GM12878 (cell line): ENCODE measurements at regions not wholly inside any gene's neighbourhood (a gene's known extent, or its start where the extent isn't known, plus 50 kb on each side); places are given as distances from the start of the nearest gene placed in this dataset.

Source experiments
- ATAC-seq: fragments of 200-7000 bp; cut with Tn5 transposase; 3 replicates; pipeline ENCODE4 v1.9.1; 2020; ENCODE audit warnings: mild to moderate bottlenecking, moderate library complexity
- BruUV-seq: library from RNA; stranded (reverse); fragments of 400-500 nt; replicated peaks from 2 replicates; lab custom pipeline; 2021; lab: Mats Ljungman, UMichigan
- CTCF ChIA-PET: fragments of 300-600 bp; sonication (Branson Sonifier 250); formaldehyde crosslinking; extraction: SDS; loops from one replicate; lab custom pipeline; 2021; ENCODE audit warnings: inconsistent platforms; lab: Yijun Ruan, JAX
- POLR2A ChIA-PET: fragments of 350-600 bp; formaldehyde crosslinking; extraction: SDS; loops from one replicate; lab custom pipeline; 2021; ENCODE audit warnings: inconsistent platforms; lab: Charles Lee
- RAD21 ChIA-PET: fragments of 300-600 bp; sonication (Branson Sonifier 250); formaldehyde crosslinking; loops from one replicate; lab custom pipeline; 2023; ENCODE audit warnings: antibody characterized with exemption; ENCODE audit not compliant: unreplicated experiment; lab: Charles Lee
- SMC1A ChIA-PET: fragments of 300-600 bp; sonication (Branson Sonifier 250); formaldehyde crosslinking; loops from one replicate; lab custom pipeline; 2023; ENCODE audit not compliant: unreplicated experiment, uncharacterized antibody; lab: Charles Lee
- DNase-seq: peaks from one replicate; pipeline ENCODE4 v3.0.0-alpha.2; 2011; ENCODE audit warnings: low read depth, low spot score
- FAIRE-seq: peaks from 3 replicates; lab custom pipeline; 2011; peaks lifted over from hg19 to GRCh38; lab: Jason Lieb, UNC
- H2AFZ ChIP-seq: 2 replicates; pipeline ENCODE4 v1.6.0; 2011; ENCODE audit warnings: low read depth, low read length, control low read depth; ENCODE audit not compliant: control insufficient read depth
- H3K27ac ChIP-seq: 2 replicates; pipeline ENCODE4 v1.5.1; 2011; ENCODE audit warnings: control low read depth; ENCODE audit not compliant: control insufficient read depth, insufficient read depth
- H3K27me3 ChIP-seq, 2 experiments: replicated peaks in 1 of 2; 2 replicates each; pipeline versions ENCODE4 v1.6.0 to v1.6.1; 2011; ENCODE audit warnings: low read length in 1 of 2; ENCODE audit not compliant: control insufficient read depth in 2 of 2, insufficient read depth in 2 of 2
- H3K36me3 ChIP-seq, 2 experiments: 2 replicates each; pipeline ENCODE4 v1.5.1; 2011; ENCODE audit warnings: low read length in 1 of 2; ENCODE audit not compliant: control insufficient read depth in 2 of 2, insufficient read depth in 2 of 2
- H3K4me1 ChIP-seq: 2 replicates; pipeline ENCODE4 v1.6.1; 2011; ENCODE audit warnings: mild to moderate bottlenecking, low read length, moderate library complexity, mixed read lengths; ENCODE audit not compliant: control insufficient read depth, insufficient read depth
- H3K4me2 ChIP-seq: 2 replicates; pipeline ENCODE4 v1.6.0; 2011; ENCODE audit warnings: control low read depth; ENCODE audit not compliant: control insufficient read depth, insufficient read depth
- H3K4me3 ChIP-seq: fragments of 200-600 bp; sonication (generic); 2 replicates; pipeline ENCODE4 v1.5.1; 2016
- H3K79me2 ChIP-seq: 2 replicates; pipeline ENCODE4 v1.6.0; 2011; ENCODE audit warnings: low read length; ENCODE audit not compliant: control insufficient read depth, insufficient read depth
- H3K9ac ChIP-seq: 2 replicates; pipeline ENCODE4 v1.8.0; 2011; ENCODE audit warnings: low read length, control low read depth, mixed read lengths; ENCODE audit not compliant: control insufficient read depth, insufficient read depth
- H3K9me3 ChIP-seq: replicated peaks from 3 replicates; pipeline ENCODE4 v1.5.1; 2011; ENCODE audit warnings: mild to moderate bottlenecking, low read length; ENCODE audit not compliant: control insufficient read depth, insufficient read depth
- H4K20me1 ChIP-seq: 2 replicates; pipeline ENCODE4 v1.6.0; 2011; ENCODE audit not compliant: control insufficient read depth, insufficient read depth
- CUX1 ChIP-seq: IDR thresholded peaks from 2 replicates; pipeline ENCODE4 v1.6.1; 2012; ENCODE audit warnings: improper control_type of control experiment, low read depth, low read length; ENCODE audit not compliant: insufficient replicate concordance
- E4F1 ChIP-seq: fragments of 450-650 bp; IDR thresholded peaks from 2 replicates; pipeline ENCODE4 v1.6.1; 2018; ENCODE audit warnings: borderline replicate concordance, mild to moderate bottlenecking; ENCODE audit not compliant: partially characterized antibody
- MXI1 ChIP-seq: fragments of 150-350 bp; IDR thresholded peaks from 2 replicates; pipeline ENCODE4 v1.6.1; 2011; ENCODE audit warnings: low read depth, mild to moderate bottlenecking, inconsistent platforms, low read length, improper control_type of control experiment
- NKRF ChIP-seq: fragments of 450-650 bp; conservative IDR thresholded peaks from 2 replicates; pipeline ENCODE4 v1.6.1; 2017; ENCODE audit warnings: mild to moderate bottlenecking, moderate library complexity
- WGBS: methylation state at CpG from one replicate; pipeline ENCODE4 v1.1.6; 2016; ENCODE audit warnings: low lambda C conversion rate; ENCODE audit not compliant: insufficient replicate concordance, insufficient coverage; ENCODE audit errors: missing lambda C conversion rate; 5-methylcytosine and 5-hydroxymethylcytosine counted together
- in situ Hi-C: fragments of 300-500 bp; cut with MboI; formaldehyde crosslinking; loops from 9 replicates; pipeline ENCODE4 v1.14.3; 2018; ENCODE audit warnings: mixed read lengths
- intact Hi-C: fragments of 100-400 bp; cut with micrococcal nuclease; formaldehyde crosslinking; loops from one replicate; pipeline ENCODE4 v1.14.2; 2022; ENCODE audit not compliant: unreplicated experiment

- no peak overlapping the region for H3K4me3 ChIP-seq
- H3K36me3 ChIP-seq, result no peaks in the 10 kb centered on the region
- ATAC-seq, result no peak
- POLR2A ChIA-PET, result no interaction called here
- SMC1A ChIA-PET, result no interaction called here
- CTCF ChIA-PET, result no interaction called here
- no peaks in the 10 kb centered on the region for H3K9me3 ChIP-seq
- TF ChIP-seq CUX1 (no peak), E4F1 (no peak), MXI1 (no peak), NKRF (no peak)
- FAIRE-seq, result no peak
- DNase-seq, result no peak
- H3K27me3 ChIP-seq, result no peaks in the 10 kb centered on the region; a peak in 1 of 4 replicates
- H3K4me1 ChIP-seq, result no peaks in the 10 kb centered on the region
- H3K79me2 ChIP-seq, result no peaks in the 10 kb centered on the region
- no peak overlapping the region for H3K9ac ChIP-seq
- no peak overlapping the region for H2AFZ ChIP-seq
- H4K20me1 ChIP-seq, result no peaks in the 10 kb centered on the region
- no TSS peak for BruUV-seq
- no peak overlapping the region for H3K27ac ChIP-seq
- intact Hi-C loops (no loop called here), in situ Hi-C loops (no loop called here)
- RAD21 ChIA-PET, result no interaction called here
- no peak overlapping the region for H3K4me2 ChIP-seq
- 36% methylated on average over 11 of the region's 12 CpGs for WGBS
Measured at GRCh38 chr9:135183528-135184180, 96.2 kb downstream of the OLFM1 start.
